Activated CD8-positive, alpha-beta memory T cell treated with anti-CD3 and anti-CD28 coated beads for 4 hours (primary cell): ENCODE measurements at regions not wholly inside any gene's neighbourhood (a gene's known extent, or its start where the extent isn't known, plus 50 kb on each side); places are given as distances from the start of the nearest gene placed in this dataset.
A peak's percentile ranks its signal among the peaks of the same experiment; 100 is the strongest.

Experiments used
- DNase-seq, 2 donors: peaks; one replicate each; pipeline ENCODE4 v3.0.0-alpha.2; 2020; ENCODE audit warnings: low read depth in 2 of 2

DNA sequence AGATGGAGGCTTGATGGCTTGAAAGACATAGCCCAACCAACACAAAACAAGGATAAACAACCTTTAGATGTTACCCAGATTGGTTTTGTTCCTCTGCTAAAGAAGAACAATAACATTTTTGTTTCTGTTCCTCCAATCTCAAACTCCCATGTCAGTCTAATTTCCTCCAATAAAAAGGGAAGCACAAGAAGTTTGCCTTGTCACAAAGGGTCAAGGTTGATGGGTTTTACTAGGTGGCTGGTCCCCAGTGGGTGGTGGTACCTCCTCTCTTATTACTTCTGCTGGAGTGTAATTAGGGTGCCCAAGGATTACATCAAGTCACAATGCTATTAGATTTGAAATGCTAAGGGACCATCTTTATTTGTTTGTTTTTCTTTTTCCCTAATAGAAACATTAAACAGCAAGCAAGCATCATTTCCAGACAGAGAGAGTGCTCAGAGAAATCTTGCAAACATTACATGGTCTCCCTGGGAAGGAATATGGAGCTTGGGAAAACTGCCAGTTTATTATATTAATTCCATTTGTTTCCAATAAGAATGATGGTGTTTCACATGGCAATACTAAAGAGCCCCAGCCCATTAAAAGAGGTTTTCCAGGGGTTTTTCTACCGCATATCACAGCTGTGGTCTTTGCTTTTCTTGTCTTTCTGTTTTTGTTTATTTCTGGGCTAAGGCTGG is 78.3 kb upstream of the AOAH start:
- no peak for DNase-seq

DNA sequence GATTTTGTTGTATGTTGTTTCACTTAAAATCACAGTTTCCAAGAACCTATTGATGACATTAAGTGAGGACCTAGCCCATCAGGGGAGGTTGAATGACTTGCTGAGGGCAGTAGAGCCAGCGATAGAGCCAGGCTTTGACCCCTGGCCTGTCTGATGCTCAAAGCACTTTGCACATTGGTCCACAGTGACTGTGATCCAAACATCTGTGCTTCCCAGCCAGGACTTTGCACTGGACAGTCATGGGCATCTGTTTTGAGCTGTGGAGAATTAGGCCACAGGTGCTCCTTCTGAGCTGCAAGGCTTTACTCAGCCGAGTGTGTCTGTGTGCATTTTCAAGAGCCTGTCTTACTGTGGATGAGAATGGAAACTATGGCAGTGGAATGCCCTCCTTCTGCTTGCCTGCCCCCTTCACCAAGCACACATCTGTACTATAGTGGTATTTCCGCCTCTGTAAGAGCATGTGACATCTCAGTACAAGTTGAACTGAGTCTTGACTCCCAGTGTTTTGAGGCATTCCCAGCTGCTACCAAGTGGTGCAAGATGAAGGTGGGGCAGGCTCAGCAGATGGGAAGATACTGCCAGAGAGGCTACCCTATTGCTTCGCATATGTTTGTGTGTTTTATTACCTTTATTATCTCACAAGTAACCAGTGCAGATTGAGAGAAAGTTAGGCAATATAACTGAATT is 72.7 kb upstream of the AOAH start:
- DNase-seq = no peak

DNA sequence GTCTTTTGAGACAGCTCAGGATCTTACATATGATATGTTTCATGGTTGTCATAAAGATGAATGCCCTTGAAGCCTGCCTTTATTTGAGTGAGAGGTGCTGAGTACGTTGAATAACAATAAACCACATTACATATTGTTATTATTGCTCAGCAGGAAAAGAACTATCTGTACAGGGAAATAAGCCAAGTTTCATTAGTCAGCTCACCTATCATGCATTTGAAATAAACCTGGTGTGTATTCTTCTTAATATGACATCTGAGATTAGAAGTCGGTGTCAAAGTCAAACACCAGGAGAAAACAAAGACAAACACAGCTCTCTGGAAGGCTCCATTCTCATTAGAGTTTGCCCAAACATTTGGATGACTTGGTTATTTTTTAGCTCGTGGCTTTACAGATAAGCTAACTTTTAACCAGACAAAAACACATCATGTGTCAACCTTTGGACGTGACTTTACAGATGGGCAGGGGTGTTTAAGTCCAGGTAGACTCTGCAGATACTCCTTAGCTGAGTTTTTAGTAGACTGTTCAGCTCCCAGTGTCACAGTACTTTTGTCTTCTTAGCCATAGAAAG is 71.2 kb upstream of the AOAH start:
- DNase-seq = no peak

DNA sequence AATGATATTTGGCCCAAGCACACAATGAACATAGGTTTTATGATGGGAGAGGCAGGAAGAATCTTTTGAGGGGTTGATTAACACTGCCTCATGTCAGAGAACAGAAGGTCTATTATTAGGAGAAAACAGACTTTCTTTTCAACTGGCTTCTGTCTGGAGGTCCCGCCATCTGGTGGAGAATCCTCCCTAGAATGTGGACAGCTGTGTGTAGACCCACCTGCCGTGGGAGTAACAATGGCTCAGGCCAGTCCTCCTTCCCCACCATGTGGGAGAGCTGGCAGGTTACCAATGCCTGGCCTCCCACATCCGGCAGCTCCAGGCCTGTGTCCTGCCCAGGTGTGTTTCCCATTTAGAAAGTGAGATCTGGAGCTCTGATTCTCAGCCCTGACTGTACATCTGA is 70.4 kb upstream of the AOAH start:
- DNase-seq = no peak

DNA sequence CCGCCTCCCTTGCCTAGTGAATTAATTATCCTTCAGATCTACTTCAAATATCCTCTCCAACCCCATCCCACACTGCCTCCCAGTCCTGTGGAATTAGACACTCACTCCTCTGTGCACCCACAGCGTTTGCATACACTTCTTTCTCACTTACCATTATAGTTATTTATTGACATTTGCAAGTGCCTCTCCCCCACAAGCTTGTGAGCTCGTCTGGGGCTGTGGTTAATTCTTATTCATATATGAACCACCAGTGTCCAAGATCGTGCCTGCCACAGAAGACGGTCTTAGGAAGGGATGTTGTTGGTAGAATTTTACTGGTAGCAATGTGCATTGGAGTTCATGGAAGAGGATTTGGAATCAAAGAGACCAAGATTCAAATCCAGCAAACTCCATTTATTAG is 68.1 kb upstream of the AOAH start:
- DNase-seq = no peak

DNA sequence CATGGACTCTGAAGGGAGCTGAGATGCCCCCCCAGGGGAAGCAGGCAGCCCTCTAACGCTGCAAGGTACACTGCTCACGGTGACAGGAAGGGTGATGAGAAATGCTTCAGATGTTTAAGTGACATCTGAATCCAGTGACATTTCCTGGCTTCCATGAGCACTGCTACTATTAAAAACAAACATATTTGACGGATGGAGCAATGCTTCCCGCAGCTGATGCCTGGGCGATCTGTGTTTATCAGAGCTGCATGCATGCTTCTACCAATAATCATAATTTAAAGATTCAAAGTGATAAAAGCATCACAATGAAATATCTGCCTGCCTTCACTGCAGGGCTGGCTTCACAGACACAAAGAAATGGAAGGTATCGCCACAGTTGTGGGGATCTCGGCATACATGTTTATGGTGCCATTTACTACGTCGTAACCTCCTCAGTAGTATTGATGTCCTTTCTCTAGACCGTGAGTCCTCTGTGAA is 66.1 kb upstream of the AOAH start:
- no peak for DNase-seq

DNA sequence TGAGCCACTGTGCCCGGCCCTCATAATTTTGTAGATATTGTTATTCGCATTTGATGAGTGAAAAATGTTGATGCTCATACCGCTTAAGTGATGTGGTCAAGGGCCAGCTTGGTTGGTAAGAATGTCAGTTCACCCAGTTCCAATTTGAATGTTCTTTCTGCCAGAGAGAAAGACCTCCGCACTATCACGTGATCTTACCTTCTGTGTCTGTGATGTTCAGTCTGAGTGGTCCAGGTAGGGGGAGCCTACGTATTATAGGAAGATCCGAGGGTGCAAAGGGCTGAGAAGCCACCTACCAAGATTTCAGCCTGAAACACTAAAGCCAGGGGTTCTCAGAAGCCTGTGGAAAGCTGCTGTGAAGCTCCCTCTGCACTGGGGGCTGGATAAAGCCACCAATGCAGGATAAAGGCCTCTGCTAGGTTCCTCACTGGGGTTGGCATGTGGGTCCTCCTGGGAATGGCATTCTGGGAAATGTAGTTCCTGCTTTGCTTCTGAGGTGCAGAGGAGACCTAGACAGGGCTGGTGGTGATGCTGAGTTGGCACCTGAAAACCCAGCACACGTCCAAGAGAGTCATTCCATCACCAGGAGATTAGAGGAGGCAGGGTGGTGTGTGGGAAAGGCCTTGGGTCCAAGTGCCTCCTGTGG is 64.7 kb upstream of the AOAH start:
- DNase-seq = no peak

DNA sequence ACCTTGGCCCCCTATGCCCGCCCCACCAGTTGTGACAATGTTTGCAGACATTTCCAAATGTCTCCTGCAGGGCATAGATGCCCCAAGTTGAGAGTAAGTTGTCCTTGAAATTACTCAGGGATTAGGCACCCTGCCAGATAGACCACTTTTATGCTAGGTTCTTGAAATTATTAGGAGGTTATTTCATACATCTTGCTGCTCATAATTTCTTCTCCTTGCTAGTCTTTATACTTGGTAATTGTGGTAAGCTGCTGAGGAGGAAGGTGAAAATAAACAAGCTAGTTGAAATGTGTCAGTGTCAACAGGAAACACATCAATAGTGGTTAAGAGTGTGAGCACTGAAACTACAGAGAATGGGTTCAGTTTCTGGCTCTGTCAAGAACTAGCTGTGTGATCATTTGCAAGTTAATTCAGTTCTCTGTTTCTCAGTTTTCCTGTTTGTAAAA is 63.7 kb upstream of the AOAH start:
- DNase-seq = no peak

DNA sequence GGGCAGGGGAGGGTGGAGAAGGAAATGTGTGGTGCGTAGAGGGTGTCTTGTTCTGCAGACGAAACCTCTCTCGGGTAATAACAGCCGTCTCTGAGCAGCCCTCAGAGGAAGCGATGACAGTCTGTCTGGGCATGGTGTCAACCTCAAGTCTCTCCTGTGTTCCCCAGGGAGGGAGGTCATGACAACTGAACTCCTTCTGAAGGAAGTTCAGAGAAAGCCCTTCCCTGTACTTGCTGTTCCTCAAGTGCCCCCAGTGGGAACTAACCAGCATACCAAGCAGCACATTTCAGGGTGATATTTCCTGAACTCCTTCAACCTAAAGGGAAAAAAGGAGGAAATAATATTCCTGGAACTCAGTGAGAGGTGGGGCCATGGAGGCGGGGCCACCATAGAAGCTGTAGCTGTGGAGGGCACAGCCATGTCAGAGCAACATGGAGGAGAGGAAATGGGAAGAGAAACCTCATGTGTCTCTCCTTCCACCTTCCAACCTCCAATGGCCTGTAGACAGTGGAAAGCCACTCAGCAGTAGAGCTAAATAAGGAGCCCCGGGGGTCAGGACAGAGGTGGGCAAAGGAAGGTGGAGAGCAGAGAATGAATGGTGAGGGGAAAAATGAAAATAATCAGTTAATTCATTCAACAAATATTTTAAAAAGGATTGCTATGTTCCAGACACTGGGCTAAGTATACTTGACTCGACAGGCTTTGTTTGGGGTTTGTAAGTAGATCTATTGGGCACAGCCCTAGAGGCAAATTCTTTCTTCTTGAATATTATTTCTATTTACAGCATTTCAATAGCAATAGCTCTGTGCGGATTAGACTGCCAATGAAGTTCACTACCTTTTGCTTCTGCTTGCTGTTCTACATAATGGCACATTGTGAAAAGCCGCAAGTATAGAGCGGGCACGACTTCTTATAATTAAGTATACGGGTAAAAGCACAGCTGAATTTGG is 61.0 kb upstream of the AOAH start:
- peak; percentile 45 to 54 for DNase-seq

DNA sequence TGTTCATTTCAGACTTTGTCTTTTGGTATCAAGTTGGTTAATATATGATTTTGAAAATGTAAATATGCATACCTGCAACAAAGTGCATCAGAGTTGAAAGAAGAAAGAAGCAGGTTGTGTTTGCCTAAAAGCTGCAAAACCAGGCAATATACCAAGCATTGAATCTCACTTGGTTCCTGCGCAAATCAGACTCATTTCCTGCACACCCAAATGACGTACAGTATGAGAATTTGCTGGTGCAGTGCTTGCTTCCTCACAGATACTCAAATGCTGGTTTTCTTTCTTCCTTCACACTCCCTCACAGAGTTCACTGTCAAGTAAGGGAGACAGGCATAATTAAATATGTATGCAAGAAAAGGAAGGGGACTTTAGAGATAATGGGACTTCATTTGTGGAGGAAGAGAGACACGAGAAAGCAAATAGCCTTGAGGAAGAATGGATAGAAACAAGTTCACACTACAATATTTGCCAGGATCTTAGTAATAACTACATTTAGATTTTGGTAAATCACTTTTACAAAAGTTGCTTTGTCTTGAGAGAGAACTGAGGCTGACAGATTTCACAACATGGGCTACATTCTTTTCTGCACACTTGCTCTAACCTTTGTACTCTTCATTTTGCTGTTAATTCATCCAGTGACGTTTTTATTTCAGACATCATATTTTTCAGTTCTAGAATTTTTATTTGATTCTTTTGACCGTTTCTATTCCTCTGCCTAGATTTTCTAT is 56.9 kb upstream of the AOAH start:
- no peak for DNase-seq

DNA sequence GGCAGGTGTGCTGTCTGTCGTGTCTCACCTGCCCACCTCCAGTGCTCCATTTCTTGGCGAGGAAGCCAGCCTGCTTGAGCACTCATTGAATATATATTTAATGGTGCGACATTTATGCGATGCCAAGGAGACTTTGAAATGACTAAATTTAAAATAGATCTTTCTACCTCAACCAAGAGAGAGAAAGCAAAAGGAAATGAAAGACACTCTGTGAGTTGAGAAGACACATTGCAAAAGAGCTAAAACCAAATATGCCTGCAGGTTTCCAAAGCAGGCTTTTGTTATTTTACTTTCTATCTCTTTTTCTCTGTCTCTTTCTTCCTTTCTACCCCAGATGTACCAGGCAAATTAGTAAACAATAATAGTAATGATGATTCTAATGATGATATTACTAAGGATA is 53.6 kb upstream of the AOAH start:
- no peak for DNase-seq

DNA sequence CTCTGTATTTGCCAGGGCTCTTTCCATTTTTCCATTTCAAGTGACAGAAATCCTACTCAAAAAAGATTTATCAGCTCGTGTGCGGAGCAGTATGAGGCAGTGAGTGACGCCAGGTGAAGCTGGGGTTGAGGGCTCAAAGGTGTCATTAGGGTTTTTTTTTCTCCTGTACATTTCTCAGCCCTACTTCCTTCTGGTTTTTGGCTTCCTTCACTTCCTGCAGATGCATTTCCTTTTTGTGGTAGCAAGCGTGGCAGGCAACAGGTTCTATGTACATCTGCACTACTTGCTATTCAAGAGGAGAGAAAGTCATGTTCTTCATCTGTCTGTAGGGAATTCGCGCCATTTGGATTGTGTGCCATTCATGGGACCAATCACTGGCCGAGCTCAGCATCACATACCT is 52.8 kb upstream of the AOAH start:
- DNase-seq = no peak

DNA sequence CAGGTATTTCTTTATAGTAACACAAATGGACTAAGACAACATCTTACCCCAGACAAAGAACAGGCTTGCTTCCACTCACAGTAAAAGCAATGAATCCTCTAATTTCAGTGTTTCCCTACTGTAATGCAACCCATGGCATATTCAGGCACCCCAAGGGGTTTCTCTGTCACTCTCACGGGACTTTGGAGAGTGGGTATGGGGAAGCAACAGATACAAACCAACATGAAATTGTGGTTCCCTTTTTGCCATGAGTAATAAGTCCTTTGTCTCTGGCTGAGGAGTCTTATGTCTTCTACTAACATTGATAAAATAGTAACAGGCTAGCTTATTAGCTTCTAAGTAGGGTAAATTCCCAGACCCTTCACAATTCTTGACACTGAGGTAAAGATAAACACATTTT is 51.4 kb upstream of the AOAH start:
- no peak for DNase-seq

DNA sequence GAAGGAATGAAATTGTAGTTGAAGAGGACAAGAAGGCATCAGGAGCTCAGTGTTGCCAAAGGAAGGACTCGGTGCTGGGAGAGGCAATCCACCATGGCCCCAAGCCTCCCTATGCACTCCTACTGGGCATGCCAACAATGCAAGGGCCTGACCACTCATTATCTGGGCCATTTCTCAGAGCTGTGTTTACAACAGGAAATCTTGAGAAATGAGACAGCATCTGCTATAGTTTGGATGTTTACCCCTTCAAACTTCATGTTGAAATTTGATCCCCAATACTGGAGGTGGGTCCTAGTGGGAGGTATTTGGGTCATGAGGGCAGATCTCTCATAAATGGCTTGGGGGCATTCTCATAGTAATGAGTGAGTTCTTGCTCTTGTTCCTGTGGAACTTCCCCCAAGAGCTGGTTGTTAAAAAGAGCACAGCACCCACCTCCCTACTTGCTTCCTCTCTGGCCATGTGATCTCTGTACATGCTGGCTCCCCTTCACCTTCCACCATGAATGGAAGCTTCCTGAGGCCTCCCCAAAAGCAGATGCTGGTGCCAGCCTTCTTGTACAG is 50.8 kb upstream of the AOAH start:
- DNase-seq = no peak
